ENCODE measurements at regions not wholly inside any gene's neighbourhood (a gene's known extent, or its start where the extent isn't known, plus 50 kb on each side); places are given as distances from the start of the nearest gene placed in this dataset.
"Not testable (repeated sequence)": the region's sequence is repeated elsewhere in the genome, so short reads cannot be mapped to it uniquely, and the experiment has no call there.

- Histone ChIP-seq H3K27me3 (no peaks in the 10 kb centered on the region), H3K4me3 (no peak overlapping the region), H3K4me1 (no peaks in the 10 kb centered on the region), H3K36me3 (peaks cover 28 to 58% of the 10 kb centered on the region in 2 donors), H3K27ac (no peak overlapping the region), H3K9me3 (no peaks in the 10 kb centered on the region)
- no peak for DNase-seq (ENCODE audit: low spot score in 2 of 2)
- no peak for TF ChIP-seq CTCF (IDR thresholded peaks at IDR 0.05)
- intact Hi-C loops (cut with DNase I) = no loop called here
Measured at GRCh38 chr15:62653122-62653521, 389.4 kb upstream of the TPM1 start.

- intact Hi-C loops (cut with DNase I) = no loop called here
- Histone ChIP-seq H3K27ac (no peak overlapping the region), H3K4me3 (no peak overlapping the region), H3K9me3 (no peaks in the 10 kb centered on the region), H3K36me3 (peaks cover 28 to 79% of the 10 kb centered on the region in 2 donors), H3K27me3 (no peaks in the 10 kb centered on the region), H3K4me1 (no peaks in the 10 kb centered on the region)
- no peak for TF ChIP-seq CTCF (IDR thresholded peaks at IDR 0.05)
- DNase-seq (ENCODE audit: low spot score in 2 of 2) = no peak
Measured at GRCh38 chr15:62656071-62656470, 386.5 kb upstream of the TPM1 start.

GRCh38 chr15:62657501-62657900, 385.0 kb upstream of the TPM1 start:
- H3K27ac ChIP-seq = peak overlapping the region in 1 of 2 donors; percentile 22

DNA sequence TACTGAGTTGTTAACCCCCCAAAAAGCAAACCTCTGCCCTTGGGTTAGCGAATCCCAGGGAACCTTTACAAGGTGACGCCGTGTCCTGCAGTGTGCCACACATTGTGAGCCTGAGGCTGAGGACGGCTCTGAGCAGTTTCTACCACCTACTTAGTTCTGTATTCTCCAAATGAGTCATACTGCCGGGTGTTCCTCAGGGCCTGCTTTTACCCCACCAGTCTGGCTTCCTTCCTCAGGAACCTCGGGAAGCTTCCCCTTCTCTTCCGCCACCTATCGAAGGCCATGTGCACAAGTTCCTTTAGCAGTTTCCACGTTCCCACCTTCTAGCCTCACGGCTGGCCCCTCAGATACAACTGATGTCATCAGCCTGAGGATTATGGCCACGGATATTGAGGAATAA, 384.0 kb upstream of the TPM1 start:
- Histone ChIP-seq H3K36me3 (peaks cover 18 to 63% of the 10 kb centered on the region in 2 donors), H3K27ac (no peak overlapping the region), H3K4me1 (no peaks in the 10 kb centered on the region), H3K9me3 (no peaks in the 10 kb centered on the region), H3K4me3 (no peak overlapping the region), H3K27me3 (no peaks in the 10 kb centered on the region)
- intact Hi-C loops (cut with DNase I) = no loop called here
- no peak for TF ChIP-seq CTCF (IDR thresholded peaks at IDR 0.05)
- no peak for DNase-seq (ENCODE audit: low spot score in 2 of 2)

More at GRCh38 chr15:62657501-62657900, 385.0 kb upstream of the TPM1 start:
- H3K4me1 ChIP-seq; H3K9me3 ChIP-seq; intact Hi-C loops (cut with DNase I); H3K4me3 ChIP-seq; H3K27me3 ChIP-seq: not testable (repeated sequence)
- peak in 1 of 2 donors; percentile 14 for DNase-seq (ENCODE audit: low spot score in 2 of 2)
- peaks cover 27 to 73% of the 10 kb centered on the region in 2 donors for H3K36me3 ChIP-seq

- no peaks in the 10 kb centered on the region for H3K27me3 ChIP-seq
- H3K4me3 ChIP-seq = no peak overlapping the region
- H3K27ac ChIP-seq = no peak overlapping the region
- H3K36me3 ChIP-seq = peaks cover 3 to 27% of the 10 kb centered on the region in 2 donors
- no peak for TF ChIP-seq CTCF (IDR thresholded peaks at IDR 0.05)
- no peaks in the 10 kb centered on the region for H3K4me1 ChIP-seq
- no peak for DNase-seq (ENCODE audit: low spot score in 2 of 2)
- intact Hi-C loops (cut with DNase I) = no loop called here
- no peaks in the 10 kb centered on the region for H3K9me3 ChIP-seq
Measured at GRCh38 chr15:62663547-62663946, 379.0 kb upstream of the TPM1 start.

- H3K27ac ChIP-seq = no peak overlapping the region
- H3K4me1 ChIP-seq = no peaks in the 10 kb centered on the region
- DNase-seq (ENCODE audit: low spot score in 2 of 2) = no peak
- H3K27me3 ChIP-seq = no peaks in the 10 kb centered on the region
- intact Hi-C loops (cut with DNase I) = no loop called here
- H3K4me3 ChIP-seq = no peak overlapping the region
- H3K36me3 ChIP-seq = peaks cover 6 to 15% of the 10 kb centered on the region in 2 donors
- TF ChIP-seq CTCF (IDR thresholded peaks at IDR 0.05) = no peak
- H3K9me3 ChIP-seq = no peaks in the 10 kb centered on the region
Measured at GRCh38 chr15:62665449-62665848, 377.1 kb upstream of the TPM1 start.

All from ascending aorta (tissue), 2 donors.